ENCODE measurements at regions not wholly inside any gene's neighbourhood (a gene's known extent, or its start where the extent isn't known, plus 50 kb on each side); places are given as distances from the start of the nearest gene placed in this dataset.

- H4K91ac ChIP-seq (replicated peaks; ENCODE audit: insufficient read length, low read length) = no peak overlapping the region
- no peak overlapping the region for H3K4me2 ChIP-seq (ENCODE audit: insufficient read depth in 1 of 2, low read depth in 2 of 2, low read length in 2 of 2)
- H3K14ac ChIP-seq (ENCODE audit: insufficient read length) = no peak overlapping the region
- H4K5ac ChIP-seq (ENCODE audit: insufficient read length, low read depth, low read length) = no peak overlapping the region
- no peak overlapping the region for H2BK12ac ChIP-seq (ENCODE audit: low read depth, low read length)
- peak overlapping the region in 1 of 4 experiments; percentile 34; a peak in 1 of 7 replicates for H3K9ac ChIP-seq (replicated peaks in 1 of 4; ENCODE audit: extremely low read depth in 1 of 4, low read depth in 3 of 4, low read length in 3 of 4)
- no peak overlapping the region for H2AK5ac ChIP-seq (ENCODE audit: low read depth, low read length)
- no peaks in the 10 kb centered on the region for H3K79me1 ChIP-seq (ENCODE audit: low read depth, low read length)
- no peak overlapping the region for H3K4ac ChIP-seq (replicated peaks; ENCODE audit: insufficient read length, low read depth, low read length)
- H4K8ac ChIP-seq (ENCODE audit: extremely low read depth, insufficient read depth, low read length) = no peak overlapping the region
- no peak for FAIRE-seq
- H3K4me1 ChIP-seq (replicated peaks in 1 of 4; ENCODE audit: control insufficient read depth in 3 of 4, insufficient read depth in 4 of 4, low read length in 3 of 4) = no peaks in the 10 kb centered on the region
- no peaks in the 10 kb centered on the region for H3K9me3 ChIP-seq (ENCODE audit: insufficient read depth in 2 of 2, low read depth in 1 of 2, low read length in 1 of 2)
- H4K20me1 ChIP-seq (replicated peaks in 1 of 2; ENCODE audit: control insufficient read depth in 1 of 2, insufficient read depth in 2 of 2, low read length in 2 of 2) = no peaks in the 10 kb centered on the region
- TF ChIP-seq, protein P1, sequence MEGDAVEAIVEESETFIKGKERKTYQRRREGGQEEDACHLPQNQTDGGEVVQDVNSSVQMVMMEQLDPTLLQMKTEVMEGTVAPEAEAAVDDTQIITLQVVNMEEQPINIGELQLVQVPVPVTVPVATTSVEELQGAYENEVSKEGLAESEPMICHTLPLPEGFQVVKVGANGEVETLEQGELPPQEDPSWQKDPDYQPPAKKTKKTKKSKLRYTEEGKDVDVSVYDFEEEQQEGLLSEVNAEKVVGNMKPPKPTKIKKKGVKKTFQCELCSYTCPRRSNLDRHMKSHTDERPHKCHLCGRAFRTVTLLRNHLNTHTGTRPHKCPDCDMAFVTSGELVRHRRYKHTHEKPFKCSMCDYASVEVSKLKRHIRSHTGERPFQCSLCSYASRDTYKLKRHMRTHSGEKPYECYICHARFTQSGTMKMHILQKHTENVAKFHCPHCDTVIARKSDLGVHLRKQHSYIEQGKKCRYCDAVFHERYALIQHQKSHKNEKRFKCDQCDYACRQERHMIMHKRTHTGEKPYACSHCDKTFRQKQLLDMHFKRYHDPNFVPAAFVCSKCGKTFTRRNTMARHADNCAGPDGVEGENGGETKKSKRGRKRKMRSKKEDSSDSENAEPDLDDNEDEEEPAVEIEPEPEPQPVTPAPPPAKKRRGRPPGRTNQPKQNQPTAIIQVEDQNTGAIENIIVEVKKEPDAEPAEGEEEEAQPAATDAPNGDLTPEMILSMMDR (IDR thresholded peaks at IDR 0.05; ENCODE audit: control extremely low read depth in 1 of 3, insufficient read depth in 1 of 3, low read depth in 1 of 3, low read length in 3 of 3) = peak; percentile 45 to 57 (median 51)
- peak; percentile 64 to 72 for TF ChIP-seq RAD21 (IDR thresholded peaks at IDR 0.05 in 1 of 2, conservative IDR thresholded peaks at IDR 0.05 in 1 of 2; ENCODE audit: low read depth in 2 of 2, low read length in 2 of 2)
- no peak for TF ChIP-seq CHD1 (IDR thresholded peaks at IDR 0.05; ENCODE audit: low read depth, low read length)
- no peak for TF ChIP-seq GABPA (IDR thresholded peaks at IDR 0.05; ENCODE audit: borderline replicate concordance, insufficient read depth, low read length)
- H2AFZ ChIP-seq (ENCODE audit: low read length) = 0 out of 2 replicates have a peak overlapping the region, but pooled peaks have one; percentile 28
- peak; percentile 19 to 43 for DNase-seq (ENCODE audit: low read depth in 1 of 2, low spot score in 2 of 2)
- H3K79me2 ChIP-seq (ENCODE audit: control insufficient read depth in 1 of 2, insufficient read depth in 2 of 2, low read length in 2 of 2) = no peaks in the 10 kb centered on the region
- no peaks in the 10 kb centered on the region for H3K23me2 ChIP-seq (ENCODE audit: low read depth, low read length)
- WGBS, 2 experiments (ENCODE audit: extremely low coverage in 1 of 2, insufficient coverage in 1 of 2, insufficient read length in 1 of 2, insufficient replicate concordance in 2 of 2, low coverage in 1 of 2, low lambda C conversion rate in 2 of 2, missing lambda C conversion rate in 1 of 2) = 83% methylated on average over 7 of the region's 7 CpGs; no CpG with 5 or more reads in 1 of the 2 experiments
- no peak overlapping the region for H3K23ac ChIP-seq (ENCODE audit: insufficient read length)
- no peak overlapping the region for H2BK20ac ChIP-seq (ENCODE audit: low read length)
- H3K4me3 ChIP-seq (ENCODE audit: extremely low read depth in 1 of 4, insufficient read depth in 2 of 4, low read depth in 3 of 4, low read length in 4 of 4) = no peak overlapping the region
- POLR2A ChIA-PET (ENCODE audit: partially characterized antibody) = no interaction called here
- no peak overlapping the region for H2BK120ac ChIP-seq (replicated peaks; ENCODE audit: low read depth, low read length)
- H3K18ac ChIP-seq (ENCODE audit: extremely low read depth, low read length) = no peak overlapping the region
- CTCF ChIA-PET (ENCODE audit: partially characterized antibody) = interaction anchor here (0.7 to 1.5 kb wide), 5 partner anchors 23 to 504 kb away, joined by 3 to 5 read pairs (median 4); no protein-coding TSS in a partner anchor
- H3K36me3 ChIP-seq (ENCODE audit: control insufficient read depth in 2 of 4, insufficient read depth in 4 of 4, low read length in 3 of 4) = no peaks in the 10 kb centered on the region
- no peaks in the 10 kb centered on the region for H3K27me3 ChIP-seq (replicated peaks in 1 of 4; ENCODE audit: control insufficient read depth in 3 of 4, extremely low read depth in 1 of 4, insufficient read depth in 3 of 4, low read length in 3 of 4)
- no peak overlapping the region for H2BK15ac ChIP-seq (ENCODE audit: low read length)
- no peak overlapping the region for H3K27ac ChIP-seq (ENCODE audit: low read depth, low read length)
- H3K56ac ChIP-seq (replicated peaks; ENCODE audit: insufficient read length, low read depth, low read length) = no peak overlapping the region
- H2BK5ac ChIP-seq (ENCODE audit: low read depth, low read length) = no peak overlapping the region
Measured at GRCh38 chr10:55410415-55410885, 609.4 kb upstream of the PCDH15 start.

All from H1 (cell line).